OCI-LY7 (cell line): ENCODE measurements at regions not wholly inside any gene's neighbourhood (a gene's known extent, or its start where the extent isn't known, plus 50 kb on each side); places are given as distances from the start of the nearest gene placed in this dataset.

Source experiments
- BruUV-seq: library from RNA; stranded (reverse); fragments of 400-500 nt; replicated peaks from 2 replicates; lab custom pipeline; 2021; lab: Mats Ljungman, UMichigan
- CTCF ChIA-PET: fragments of 300-600 bp; sonication (Branson Sonifier 250); formaldehyde crosslinking; loops from one replicate; lab custom pipeline; 2022; ENCODE audit warnings: antibody characterized with exemption; ENCODE audit not compliant: unreplicated experiment; lab: Charles Lee
- POLR2A ChIA-PET: fragments of 300-600 bp; sonication (Branson Sonifier 250); formaldehyde crosslinking; loops from one replicate; lab custom pipeline; 2022; ENCODE audit warnings: antibody characterized with exemption; lab: Charles Lee
- DNase-seq: peaks from one replicate; pipeline ENCODE4 v3.0.0-alpha.2; 2015; ENCODE audit warnings: low spot score
- H2AFZ ChIP-seq: fragments of 200-600 bp; sonication (generic), shearing (Covaris generic); 2 replicates; pipeline ENCODE4 v1.6.1; 2014; ENCODE audit warnings: mild to moderate bottlenecking, antibody characterized with exemption, low read length, moderate library complexity
- H3K27ac ChIP-seq: fragments of 200-600 bp; sonication (generic); 2 replicates; pipeline ENCODE4 v1.5.1; 2014; ENCODE audit warnings: mixed run types, low read depth, mild to moderate bottlenecking, moderate library complexity, low read length, inconsistent platforms; ENCODE audit not compliant: poor library complexity, severe bottlenecking
- H3K36me3 ChIP-seq: fragments of 200-600 bp; sonication (generic); 2 replicates; pipeline ENCODE4 v1.6.1; 2014; ENCODE audit warnings: mild to moderate bottlenecking, antibody characterized with exemption, low read length, moderate library complexity, mixed read lengths; ENCODE audit not compliant: insufficient read depth
- H3K4me1 ChIP-seq: fragments of 200-600 bp; sonication (generic); 2 replicates; pipeline ENCODE4 v1.5.1; 2014; ENCODE audit warnings: mild to moderate bottlenecking, low read length; ENCODE audit not compliant: insufficient read depth, poor library complexity, severe bottlenecking
- H3K4me2 ChIP-seq: fragments of 200-600 bp; sonication (generic); 2 replicates; pipeline ENCODE4 v1.6.1; 2014; ENCODE audit warnings: mild to moderate bottlenecking, low read length
- H3K4me3 ChIP-seq: fragments of 200-600 bp; sonication (generic); 2 replicates; pipeline ENCODE4 v1.5.1; 2014; ENCODE audit warnings: mild to moderate bottlenecking, low read depth, low read length; ENCODE audit not compliant: poor library complexity, severe bottlenecking
- H3K79me2 ChIP-seq: fragments of 200-600 bp; sonication (generic); 2 replicates; pipeline ENCODE4 v1.6.1; 2016; ENCODE audit warnings: low read depth, mild to moderate bottlenecking, low read length, moderate library complexity, mixed read lengths; ENCODE audit not compliant: insufficient read depth
- H3K9me2 ChIP-seq: fragments of 200-600 bp; sonication (generic); 2 replicates; pipeline ENCODE4 v1.6.1; 2016; ENCODE audit warnings: mild to moderate bottlenecking, low read length, mixed read lengths; ENCODE audit not compliant: insufficient read depth
- H3K9me3 ChIP-seq: fragments of 200-600 bp; sonication (generic); 2 replicates; pipeline ENCODE4 v1.6.1; 2014; ENCODE audit warnings: mild to moderate bottlenecking, mixed run types, low read length, mixed read lengths
- H4K20me1 ChIP-seq: fragments of 200-600 bp; sonication (generic); 2 replicates; pipeline ENCODE4 v1.6.1; 2014; ENCODE audit warnings: mild to moderate bottlenecking, antibody characterized with exemption, low read length, moderate library complexity, mixed read lengths; ENCODE audit not compliant: insufficient read depth
- CTCF ChIP-seq: fragments of 200-600 bp; sonication (generic); conservative IDR thresholded peaks from 2 replicates; pipeline ENCODE4 v1.5.1; 2014; ENCODE audit warnings: mild to moderate bottlenecking, antibody characterized with exemption, low read length, moderate library complexity, mixed read lengths
- EZH2phosphoT487 ChIP-seq: fragments of 200-600 bp; sonication (generic); IDR thresholded peaks from 2 replicates; pipeline ENCODE4 v1.6.1; 2018; ENCODE audit warnings: low read depth, borderline replicate concordance, mild to moderate bottlenecking, mixed run types, antibody characterized with exemption, low read length, moderate library complexity, mixed read lengths
- intact Hi-C: fragments of 100-400 bp; cut with micrococcal nuclease; formaldehyde crosslinking; loops from one replicate; pipeline ENCODE4 v1.10.0; 2022; ENCODE audit not compliant: unreplicated experiment

DNA sequence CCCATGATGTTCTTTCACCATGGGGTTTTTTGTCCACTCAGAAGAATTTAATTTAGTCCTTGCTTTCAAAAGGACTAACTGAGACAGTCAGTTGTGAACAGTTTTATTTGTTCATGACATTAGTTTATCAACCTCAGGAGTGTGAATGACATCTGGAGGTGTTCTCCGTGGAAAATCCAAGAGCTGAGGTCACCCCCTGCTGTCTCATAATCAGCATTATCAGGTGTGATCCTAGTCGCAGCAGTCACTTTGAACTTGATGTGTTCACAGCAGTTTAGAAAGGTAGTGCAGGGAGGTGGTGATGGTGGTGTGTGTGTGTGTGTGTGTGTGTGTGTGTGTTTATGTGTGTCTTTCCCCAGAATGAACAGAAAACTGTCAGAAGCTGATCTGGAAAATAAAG is 1760.8 kb upstream of the PCDH10 start:
- TF ChIP-seq CTCF (no peak), EZH2phosphoT487 (no peak)
- DNase-seq = no peak
- Histone ChIP-seq H3K9me2 (no peaks in the 10 kb centered on the region), H3K4me3 (no peak overlapping the region), H3K36me3 (no peaks in the 10 kb centered on the region), H3K9me3 (no peaks in the 10 kb centered on the region), H3K4me2 (no peak overlapping the region), H3K4me1 (no peaks in the 10 kb centered on the region), H3K79me2 (no peaks in the 10 kb centered on the region), H3K27ac (no peak overlapping the region), H4K20me1 (no peaks in the 10 kb centered on the region), H2AFZ (no peak overlapping the region)
- intact Hi-C loops = no loop called here
- ChIA-PET CTCF (no interaction called here), POLR2A (no interaction called here)
- no TSS peak for BruUV-seq

DNA sequence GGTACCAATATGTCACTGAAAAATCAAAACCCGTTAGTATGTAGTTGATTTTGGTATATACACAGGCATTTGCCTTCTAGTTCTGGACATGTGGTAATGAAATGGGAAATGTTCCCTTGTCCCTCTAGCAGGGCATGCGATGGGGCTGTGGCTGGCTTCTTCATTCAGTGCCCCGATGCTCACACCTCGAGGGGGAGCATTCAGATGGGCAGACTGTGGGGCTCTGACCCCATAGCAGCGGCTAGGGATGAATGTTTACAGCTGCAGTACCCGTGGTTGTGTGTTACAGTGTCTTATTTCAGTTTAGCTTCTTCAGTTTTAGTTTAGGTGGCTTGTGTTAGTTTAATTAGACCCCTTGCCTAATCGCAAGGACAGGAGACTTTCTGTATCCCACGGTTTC is 1741.0 kb upstream of the PCDH10 start:
- Histone ChIP-seq H3K9me2 (no peaks in the 10 kb centered on the region), H3K4me2 (no peak overlapping the region), H3K79me2 (no peaks in the 10 kb centered on the region), H3K4me1 (no peaks in the 10 kb centered on the region), H4K20me1 (no peaks in the 10 kb centered on the region), H3K9me3 (no peaks in the 10 kb centered on the region), H3K4me3 (no peak overlapping the region), H3K36me3 (no peaks in the 10 kb centered on the region), H2AFZ (peak overlapping the region; percentile 46; the same call in 1 of the 2 replicates), H3K27ac (no peak overlapping the region)
- DNase-seq = no peak
- TF ChIP-seq EZH2phosphoT487 (no peak), CTCF (no peak)
- no TSS peak for BruUV-seq
- ChIA-PET POLR2A (no interaction called here), CTCF (no interaction called here)
- intact Hi-C loops = no loop called here

- Histone ChIP-seq H4K20me1 (no peaks in the 10 kb centered on the region), H3K36me3 (no peaks in the 10 kb centered on the region), H3K4me2 (no peak overlapping the region), H2AFZ (no peak overlapping the region), H3K4me3 (no peak overlapping the region), H3K79me2 (no peaks in the 10 kb centered on the region), H3K9me3 (no peaks in the 10 kb centered on the region), H3K9me2 (no peaks in the 10 kb centered on the region), H3K4me1 (no peaks in the 10 kb centered on the region), H3K27ac (no peak overlapping the region)
- no peak for DNase-seq
- ChIA-PET POLR2A (interaction anchor here (0.7 kb wide), 1 partner anchor 120 kb away, joined by 3 read pairs; no protein-coding TSS in a partner anchor), CTCF (no interaction called here)
- BruUV-seq = no TSS peak
- no peak for TF ChIP-seq EZH2phosphoT487
- TF ChIP-seq CTCF = no peak
- intact Hi-C loops = no loop called here
Measured at GRCh38 chr4:131411393-131411792, 1737.7 kb upstream of the PCDH10 start.
